Stomach (tissue), 8 donors: ENCODE measurements at regions not wholly inside any gene's neighbourhood (a gene's known extent, or its start where the extent isn't known, plus 50 kb on each side); places are given as distances from the start of the nearest gene placed in this dataset.

Experiments
- DNase-seq, 2 donors: peaks; one replicate each; pipeline versions ENCODE4 v3.0.0 to v3.0.0-alpha.2; 2013 to 2019
- H3K27ac ChIP-seq, 5 donors: fragments of 200-600 bp in 4 of 5; sonication (generic) in 4 of 5; one replicate each; pipeline ENCODE4 v1.5.1; 2013 to 2019; ENCODE audit warnings: mild to moderate bottlenecking in 1 of 5, moderate library complexity in 1 of 5
- H3K27me3 ChIP-seq, 3 donors: fragments of 200-600 bp; sonication (generic); one replicate each; pipeline ENCODE4 v1.5.1; 2017 to 2019; ENCODE audit warnings: mixed run types in 1 of 3
- H3K36me3 ChIP-seq, 4 donors: fragments of 200-600 bp; sonication (generic); 1 replicate in 3 of 4; 2 replicates in 1 of 4; pipeline ENCODE4 v1.5.1; 2016 to 2019
- H3K4me1 ChIP-seq, 4 donors: fragments of 200-600 bp; sonication (generic); one replicate each; pipeline ENCODE4 v1.5.1; 2016 to 2019
- H3K4me3 ChIP-seq, 4 donors: fragments of 200-600 bp; sonication (generic) in 3 of 4; one replicate each; pipeline ENCODE4 v1.5.1; 2016 to 2019; ENCODE audit warnings: mild to moderate bottlenecking in 1 of 4
- H3K9me3 ChIP-seq, 4 donors: fragments of 200-600 bp; sonication (generic); one replicate each; pipeline ENCODE4 v1.5.1; 2016 to 2019
- CTCF ChIP-seq, 7 experiments: fragments of 450-650 bp in 4 of 7; fragments of 200-600 bp in 3 of 7; sonication (generic) in 3 of 7; IDR thresholded peaks; one replicate each; pipeline ENCODE4 v1.5.1; 2016 to 2019; ENCODE audit warnings: antibody characterized with exemption in 7 of 7, control low read depth in 2 of 7, mild to moderate bottlenecking in 1 of 7
- EP300 ChIP-seq: sonication (generic); formaldehyde crosslinking; IDR thresholded peaks from one replicate; pipeline ENCODE4 v1.6.1; 2017; ENCODE audit warnings: antibody characterized with exemption
- POLR2A ChIP-seq, 4 donors: fragments of 450-650 bp; IDR thresholded peaks; one replicate each; pipeline ENCODE4 v1.6.1; 2016; ENCODE audit warnings: antibody characterized with exemption in 4 of 4, control low read depth in 2 of 4, mild to moderate bottlenecking in 1 of 4, moderate library complexity in 1 of 4
- POLR2AphosphoS5 ChIP-seq, 3 donors: sonication (generic); formaldehyde crosslinking; IDR thresholded peaks; one replicate each; pipeline ENCODE4 v1.6.1; 2016; ENCODE audit warnings: antibody characterized with exemption in 3 of 3
- WGBS, 5 donors: extraction: QIAGEN DNeasy Blood & Tissue Kit in 3 of 5; methylation state at CpG; one replicate each; pipeline versions ENCODE4 v1.1.5 to v1.1.7; 2013 to 2018; 5-methylcytosine and 5-hydroxymethylcytosine counted together
- intact Hi-C: fragments of 100-400 bp; cut with DNase I; formaldehyde crosslinking; loops from one replicate; pipeline ENCODE4 v1.15.1; 2023; ENCODE audit warnings: low total_unique reads
- donor health status: healthy with polysubstance abuse.
- donor health status: Bipolar disorder and iron deficiency.
- donor health status: healthy.

GRCh38 chr11:20258376-20258895 is 98.2 kb upstream of the DBX1 start:
- intact Hi-C loops, result no loop called here
- no peaks in the 10 kb centered on the region for H3K36me3 ChIP-seq
- DNase-seq, result no peak
- 45 to 59% (median 53%) methylated on average over 6 of the region's 6 CpGs for WGBS, 5 donors
- H3K9me3 ChIP-seq, result no peaks in the 10 kb centered on the region
- no peak overlapping the region for H3K27ac ChIP-seq
- H3K4me1 ChIP-seq, result no peaks in the 10 kb centered on the region
- TF ChIP-seq POLR2A (IDR thresholded peaks at IDR 0.05) (no peak), POLR2AphosphoS5 (IDR thresholded peaks at IDR 0.05) (no peak), CTCF (IDR thresholded peaks at IDR 0.05) (no peak), EP300 (no peak)
- no peak overlapping the region for H3K4me3 ChIP-seq
- H3K27me3 ChIP-seq, result peaks cover 0 to 22% (median 0%) of the 10 kb centered on the region in 3 donors

GRCh38 chr11:20256925-20257324 is 96.7 kb upstream of the DBX1 start:
- H3K36me3 ChIP-seq, result no peaks in the 10 kb centered on the region
- intact Hi-C loops, result no loop called here
- H3K27me3 ChIP-seq, result peaks cover 0 to 22% (median 0%) of the 10 kb centered on the region in 3 donors
- 73 to 83% (median 81%) methylated on average over 1 of the region's 1 CpG for WGBS, 5 donors
- no peak overlapping the region for H3K4me3 ChIP-seq
- no peak overlapping the region for H3K27ac ChIP-seq
- no peak for DNase-seq
- no peaks in the 10 kb centered on the region for H3K4me1 ChIP-seq
- H3K9me3 ChIP-seq, result no peaks in the 10 kb centered on the region
- no peak for TF ChIP-seq POLR2A (IDR thresholded peaks at IDR 0.05)
- TF ChIP-seq CTCF (IDR thresholded peaks at IDR 0.05), result no peak

GRCh38 chr11:20253796-20254195 is 93.5 kb upstream of the DBX1 start:
- Histone ChIP-seq H3K27ac (no peak overlapping the region), H3K27me3 (no peaks in the 10 kb centered on the region), H3K9me3 (no peaks in the 10 kb centered on the region), H3K4me3 (no peak overlapping the region), H3K4me1 (peaks cover 0 to 7% (median 0%) of the 10 kb centered on the region in 4 donors), H3K36me3 (no peaks in the 10 kb centered on the region)
- TF ChIP-seq EP300, result no peak
- no peak for TF ChIP-seq POLR2A (IDR thresholded peaks at IDR 0.05)
- TF ChIP-seq POLR2AphosphoS5 (IDR thresholded peaks at IDR 0.05), result no peak
- TF ChIP-seq CTCF (IDR thresholded peaks at IDR 0.05), result no peak
- intact Hi-C loops, result no loop called here
- 67 to 78% (median 71%) methylated on average over 5 of the region's 5 CpGs for WGBS, 5 donors
- DNase-seq, result no peak

GRCh38 chr11:20251496-20251895 is 91.2 kb upstream of the DBX1 start:
- 56 to 70% (median 61%) methylated on average over 3 of the region's 3 CpGs for WGBS, 5 donors
- no peak for TF ChIP-seq POLR2A (IDR thresholded peaks at IDR 0.05)
- no peak for TF ChIP-seq CTCF (IDR thresholded peaks at IDR 0.05)
- no peak for TF ChIP-seq POLR2AphosphoS5 (IDR thresholded peaks at IDR 0.05)
- TF ChIP-seq EP300, result no peak

More at GRCh38 chr11:20251496-20251895, 91.2 kb upstream of the DBX1 start:
- no peaks in the 10 kb centered on the region for H3K9me3 ChIP-seq
- H3K4me3 ChIP-seq, result no peak overlapping the region
- H3K27ac ChIP-seq, result no peak overlapping the region
- intact Hi-C loops, result no loop called here
- no peaks in the 10 kb centered on the region for H3K27me3 ChIP-seq
- H3K4me1 ChIP-seq, result peaks cover 0 to 7% (median 0%) of the 10 kb centered on the region in 4 donors
- no peaks in the 10 kb centered on the region for H3K36me3 ChIP-seq
- DNase-seq, result no peak
